ENCODE measurements at regions not wholly inside any gene's neighbourhood (a gene's known extent, or its start where the extent isn't known, plus 50 kb on each side); places are given as distances from the start of the nearest gene placed in this dataset.

GRCh38 chr11:98107736-98108135 is 913.0 kb upstream of the CNTN5 start:
- 7 to 24% methylated on average over 2 of the region's 2 CpGs for WGBS, 2 donors
- no peaks in the 10 kb centered on the region for H3K27me3 ChIP-seq
- intact Hi-C loops (cut with DNase I), result no loop called here
- no peak overlapping the region for H3K27ac ChIP-seq
- H3K36me3 ChIP-seq, result no peaks in the 10 kb centered on the region
- no peaks in the 10 kb centered on the region for H3K4me1 ChIP-seq
- no peak overlapping the region for H3K4me3 ChIP-seq
- H3K9me3 ChIP-seq, result no peaks in the 10 kb centered on the region
- TF ChIP-seq CTCF (IDR thresholded peaks at IDR 0.05) (no peak), POLR2A (IDR thresholded peaks at IDR 0.05) (no peak)
- DNase-seq, result no peak

- H3K27ac ChIP-seq, result no peak overlapping the region
Measured at GRCh38 chr11:98110030-98110429, 910.7 kb upstream of the CNTN5 start.

GRCh38 chr11:98115873-98116272 is 904.9 kb upstream of the CNTN5 start:
- WGBS, 2 donors, result 55 to 94% methylated on average over 1 of the region's 1 CpG
- no peak for TF ChIP-seq POLR2A (IDR thresholded peaks at IDR 0.05)
- TF ChIP-seq CTCF (IDR thresholded peaks at IDR 0.05), result no peak
- intact Hi-C loops (cut with DNase I), result no loop called here
- DNase-seq, result no peak
- Histone ChIP-seq H3K27me3 (no peaks in the 10 kb centered on the region), H3K36me3 (no peaks in the 10 kb centered on the region), H3K9me3 (no peaks in the 10 kb centered on the region), H3K27ac (no peak overlapping the region), H3K4me1 (no peaks in the 10 kb centered on the region), H3K4me3 (no peak overlapping the region)

More at GRCh38 chr11:98110030-98110429, 910.7 kb upstream of the CNTN5 start:
- no peaks in the 10 kb centered on the region for H3K36me3 ChIP-seq
- no peak overlapping the region for H3K4me3 ChIP-seq
- DNase-seq, result no peak
- no peaks in the 10 kb centered on the region for H3K9me3 ChIP-seq
- H3K4me1 ChIP-seq, result no peaks in the 10 kb centered on the region
- 77 to 85% methylated on average over 5 of the region's 5 CpGs for WGBS, 2 donors
- intact Hi-C loops (cut with DNase I), result no loop called here
- TF ChIP-seq POLR2A (IDR thresholded peaks at IDR 0.05), result no peak
- TF ChIP-seq CTCF (IDR thresholded peaks at IDR 0.05), result no peak
- H3K27me3 ChIP-seq, result no peaks in the 10 kb centered on the region

GRCh38 chr11:98130117-98130625 is 890.6 kb upstream of the CNTN5 start:
- Histone ChIP-seq H3K9me3 (no peaks in the 10 kb centered on the region), H3K4me1 (no peaks in the 10 kb centered on the region), H3K27ac (no peak overlapping the region), H3K27me3 (no peaks in the 10 kb centered on the region), H3K36me3 (no peaks in the 10 kb centered on the region), H3K4me3 (no peak overlapping the region)
- intact Hi-C loops (cut with DNase I), result no loop called here
- no peak for DNase-seq
- TF ChIP-seq CTCF (IDR thresholded peaks at IDR 0.05) (no peak), POLR2A (IDR thresholded peaks at IDR 0.05) (no peak)

GRCh38 chr11:98136357-98136756 is 884.4 kb upstream of the CNTN5 start:
- intact Hi-C loops (cut with DNase I), result no loop called here
- no peak overlapping the region for H3K27ac ChIP-seq
- no peak for DNase-seq
- TF ChIP-seq POLR2A (IDR thresholded peaks at IDR 0.05) (no peak), CTCF (IDR thresholded peaks at IDR 0.05) (no peak)
- H3K9me3 ChIP-seq, result no peaks in the 10 kb centered on the region
- H3K36me3 ChIP-seq, result no peaks in the 10 kb centered on the region
- H3K27me3 ChIP-seq, result no peaks in the 10 kb centered on the region
- H3K4me3 ChIP-seq, result no peak overlapping the region
- 36 to 43% methylated on average over 1 of the region's 1 CpG for WGBS, 2 donors
- no peaks in the 10 kb centered on the region for H3K4me1 ChIP-seq

Data from esophagus squamous epithelium (tissue), 5 donors.